ENCODE measurements at regions not wholly inside any gene's neighbourhood (a gene's known extent, or its start where the extent isn't known, plus 50 kb on each side); places are given as distances from the start of the nearest gene placed in this dataset.

DNA sequence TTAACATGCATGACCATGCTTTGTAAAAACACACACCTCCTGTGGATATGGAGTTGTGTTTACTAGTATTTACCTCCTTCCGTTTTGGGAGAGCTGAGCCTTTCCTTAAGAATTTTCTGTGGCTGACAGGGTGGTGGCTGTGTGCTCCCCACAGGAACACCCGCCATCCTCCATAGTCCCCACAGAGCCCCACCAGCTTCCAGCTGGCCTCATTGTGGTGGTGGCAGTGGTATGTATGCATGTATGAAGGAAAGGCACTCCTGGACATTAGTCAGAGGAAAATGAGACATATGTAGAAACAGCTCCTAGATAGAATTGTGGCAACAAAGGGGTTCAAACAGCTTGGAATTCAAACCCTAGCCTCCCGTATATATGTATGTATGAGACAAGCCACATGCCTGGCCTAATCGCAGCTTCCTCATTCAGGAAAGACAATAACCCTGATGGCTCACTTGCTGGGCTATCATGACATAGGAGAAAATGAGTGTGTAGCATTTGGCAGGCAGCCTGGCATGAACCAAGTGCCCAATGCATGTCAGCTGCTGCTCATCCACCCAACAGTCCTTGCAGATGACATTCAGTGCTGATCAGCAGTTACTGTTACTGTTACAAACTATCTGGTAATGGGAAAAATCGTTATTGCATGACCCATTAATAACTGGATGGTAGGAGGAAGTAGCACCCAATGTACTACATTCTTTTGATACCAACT is 459.7 kb downstream of the EBF1 start:
- TF ChIP-seq, protein P1, sequence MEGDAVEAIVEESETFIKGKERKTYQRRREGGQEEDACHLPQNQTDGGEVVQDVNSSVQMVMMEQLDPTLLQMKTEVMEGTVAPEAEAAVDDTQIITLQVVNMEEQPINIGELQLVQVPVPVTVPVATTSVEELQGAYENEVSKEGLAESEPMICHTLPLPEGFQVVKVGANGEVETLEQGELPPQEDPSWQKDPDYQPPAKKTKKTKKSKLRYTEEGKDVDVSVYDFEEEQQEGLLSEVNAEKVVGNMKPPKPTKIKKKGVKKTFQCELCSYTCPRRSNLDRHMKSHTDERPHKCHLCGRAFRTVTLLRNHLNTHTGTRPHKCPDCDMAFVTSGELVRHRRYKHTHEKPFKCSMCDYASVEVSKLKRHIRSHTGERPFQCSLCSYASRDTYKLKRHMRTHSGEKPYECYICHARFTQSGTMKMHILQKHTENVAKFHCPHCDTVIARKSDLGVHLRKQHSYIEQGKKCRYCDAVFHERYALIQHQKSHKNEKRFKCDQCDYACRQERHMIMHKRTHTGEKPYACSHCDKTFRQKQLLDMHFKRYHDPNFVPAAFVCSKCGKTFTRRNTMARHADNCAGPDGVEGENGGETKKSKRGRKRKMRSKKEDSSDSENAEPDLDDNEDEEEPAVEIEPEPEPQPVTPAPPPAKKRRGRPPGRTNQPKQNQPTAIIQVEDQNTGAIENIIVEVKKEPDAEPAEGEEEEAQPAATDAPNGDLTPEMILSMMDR (IDR thresholded peaks at IDR 0.05; ENCODE audit: borderline replicate concordance, extremely low read depth, low read length, poor library complexity, severe bottlenecking): no peak
- no peak for TF ChIP-seq EZH2 (IDR thresholded peaks at IDR 0.05; ENCODE audit: borderline replicate concordance, low read depth, low read length, severe bottlenecking)
